Pancreas (tissue), 10 donors: ENCODE measurements at regions not wholly inside any gene's neighbourhood (a gene's known extent, or its start where the extent isn't known, plus 50 kb on each side); places are given as distances from the start of the nearest gene placed in this dataset.

Source experiments
- ATAC-seq, 4 donors: fragments of 200-7000 bp; cut with Tn5 transposase; one replicate each; pipeline versions ENCODE4 v1.8.0 to v1.9.1; 2020; ENCODE audit warnings: mild to moderate bottlenecking in 4 of 4, moderate library complexity in 4 of 4
- DNase-seq, 6 donors: peaks; one replicate each; pipeline ENCODE4 v3.0.0-alpha.2; 2020
- FAIRE-seq: peaks from 2 replicates; lab custom pipeline; 2012; peaks lifted over from hg19 to GRCh38; lab: Jason Lieb, UNC
- H3K27ac ChIP-seq, 4 donors: fragments of 200-600 bp; sonication (generic); 1 replicate in 3 of 4; 2 replicates in 1 of 4; pipeline versions ENCODE4 v1.5.0 to v1.8.0; 2020
- H3K27me3 ChIP-seq, 4 donors: fragments of 200-600 bp; one replicate each; pipeline ENCODE4 v1.8.0; 2021
- H3K36me3 ChIP-seq, 3 donors: fragments of 200-600 bp; sonication (generic) in 1 of 3; one replicate each; pipeline versions ENCODE4 v1.5.0 to v1.8.0; 2020 to 2021
- H3K4me1 ChIP-seq, 3 donors: fragments of 200-600 bp; one replicate each; pipeline ENCODE4 v1.8.0; 2021
- H3K4me3 ChIP-seq, 4 donors: fragments of 200-600 bp; sonication (generic) in 2 of 4; one replicate each; pipeline versions ENCODE4 v1.5.0 to v1.8.0; 2020 to 2021
- H3K9me3 ChIP-seq, 4 donors: fragments of 200-600 bp; one replicate each; pipeline ENCODE4 v1.8.0; 2021
- CTCF ChIP-seq, 4 donors: fragments of 200-600 bp; sonication (generic) in 3 of 4; IDR thresholded peaks; one replicate each; pipeline versions ENCODE4 v1.5.0 to v1.8.0; 2021; ENCODE audit warnings: antibody characterized with exemption in 4 of 4
- WGBS, 2 donors: extraction: QIAGEN DNeasy Blood & Tissue Kit; methylation state at CpG; one replicate each; pipeline ENCODE4 v1.1.7; 2013; 5-methylcytosine and 5-hydroxymethylcytosine counted together
- intact Hi-C, 3 donors: fragments of 100-400 bp; cut with DNase I; formaldehyde crosslinking; loops; one replicate each; pipeline versions ENCODE4 v1.11.1 to v1.14.2; 2022
- donor health status: healthy with polysubstance abuse.
- donor health status: DM: no; HTN: no; CAD: no; lungs with moderate emphysema.
- donor health status: DM: no; HTN: no; CAD: no.
- donor health status: control.
- donor health status: control.
- donor health status: Bipolar disorder and iron deficiency.
- donor health status: DM: yes; HTN: yes; CAD: no.
- donor health status: DM: no; HTN: no; CAD: no.
- donor health status: DM: no; HTN: no; CAD: no.
- donor health status: DM: yes; HTN: yes; CAD: no.

GRCh38 chr11:110958216-110958615 is 246.0 kb upstream of the ARHGAP20 start:
- H3K9me3 ChIP-seq, result no peaks in the 10 kb centered on the region
- H3K27ac ChIP-seq, result no peak overlapping the region
- DNase-seq, result no peak
- no peak for TF ChIP-seq CTCF (IDR thresholded peaks at IDR 0.05)
- no peaks in the 10 kb centered on the region for H3K27me3 ChIP-seq
- no peaks in the 10 kb centered on the region for H3K4me1 ChIP-seq
- FAIRE-seq, result no peak
- H3K4me3 ChIP-seq, result no peak overlapping the region
- no peaks in the 10 kb centered on the region for H3K36me3 ChIP-seq
- no peak for ATAC-seq
- intact Hi-C loops, result no loop called here
- WGBS, 2 donors, result 80 to 82% methylated on average over 4 of the region's 4 CpGs

- FAIRE-seq (no peak), ATAC-seq (peak; percentile 46 to 63 (median 54)), DNase-seq (no peak)
- no peak overlapping the region for H3K4me3 ChIP-seq
- H3K9me3 ChIP-seq, result no peaks in the 10 kb centered on the region
- H3K27me3 ChIP-seq, result no peaks in the 10 kb centered on the region
- no peaks in the 10 kb centered on the region for H3K36me3 ChIP-seq
- TF ChIP-seq CTCF (IDR thresholded peaks at IDR 0.05), result no peak
- no peaks in the 10 kb centered on the region for H3K4me1 ChIP-seq
- no peak overlapping the region for H3K27ac ChIP-seq
- intact Hi-C loops, result no loop called here
- WGBS, 2 donors, result 43 to 49% methylated on average over 2 of the region's 2 CpGs
These were observed 243.5 kb upstream of the ARHGAP20 start for GRCh38 chr11:110955776-110956175.

GRCh38 chr11:110951950-110952503 is 239.8 kb upstream of the ARHGAP20 start:
- Histone ChIP-seq H3K27me3 (no peaks in the 10 kb centered on the region), H3K36me3 (no peaks in the 10 kb centered on the region), H3K27ac (no peak overlapping the region), H3K4me3 (no peak overlapping the region), H3K4me1 (no peaks in the 10 kb centered on the region), H3K9me3 (no peaks in the 10 kb centered on the region)
- DNase-seq, result no peak
- ATAC-seq, result no peak
- no peak for TF ChIP-seq CTCF (IDR thresholded peaks at IDR 0.05)
- intact Hi-C loops, result no loop called here
- 78 to 82% methylated on average over 4 of the region's 4 CpGs for WGBS, 2 donors
- FAIRE-seq, result no peak

- intact Hi-C loops, result no loop called here
These were observed 239.1 kb upstream of the ARHGAP20 start for GRCh38 chr11:110951037-110951949.

More at GRCh38 chr11:110951037-110951949, 239.1 kb upstream of the ARHGAP20 start:
- FAIRE-seq (no peak), ATAC-seq (peak in 3 of 4 donors; percentile 49 to 61 (median 59)), DNase-seq (no peak)
- H3K9me3 ChIP-seq, result no peaks in the 10 kb centered on the region
- H3K27me3 ChIP-seq, result no peaks in the 10 kb centered on the region
- H3K27ac ChIP-seq, result no peak overlapping the region
- H3K4me1 ChIP-seq, result no peaks in the 10 kb centered on the region
- no peaks in the 10 kb centered on the region for H3K36me3 ChIP-seq
- TF ChIP-seq CTCF (IDR thresholded peaks at IDR 0.05), result no peak
- H3K4me3 ChIP-seq, result no peak overlapping the region
- WGBS, 2 donors, result 43 to 54% methylated on average over 5 of the region's 5 CpGs
